CD4-positive, alpha-beta T cell treated with Interferon alpha-2 for 1 hour (primary cell): ENCODE measurements at regions not wholly inside any gene's neighbourhood (a gene's known extent, or its start where the extent isn't known, plus 50 kb on each side); places are given as distances from the start of the nearest gene placed in this dataset.
"Not testable (repeated sequence)": the region's sequence is repeated elsewhere in the genome, so short reads cannot be mapped to it uniquely, and the experiment has no call there.

ENCODE experiments used
- DNase-seq, 2 donors: peaks; one replicate each; pipeline ENCODE4 v3.0.0-alpha.2; 2020 to 2022

GRCh38 chr1:90396917-90397316, 320.2 kb downstream of the BARHL2 start:
- no peak for DNase-seq

DNA sequence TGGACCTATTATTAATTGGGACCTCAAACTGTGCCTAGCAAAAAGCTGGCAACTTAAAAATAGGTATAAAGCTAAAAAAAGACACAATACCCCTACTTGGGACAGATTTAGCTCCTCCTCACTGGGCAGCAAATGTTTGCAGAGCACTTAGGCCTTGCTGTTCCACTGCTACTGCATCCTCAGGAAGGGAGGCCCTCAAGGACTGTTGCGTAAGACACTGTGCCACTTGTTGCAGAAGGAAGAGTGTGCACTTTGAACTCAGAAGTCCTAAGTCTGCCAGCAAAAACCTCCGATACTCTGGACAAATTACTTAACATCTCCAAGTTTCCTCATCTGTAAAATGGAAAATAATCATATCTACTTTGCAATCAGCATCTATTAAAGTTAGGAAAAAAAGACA, 322.9 kb downstream of the BARHL2 start:
- no peak for DNase-seq

- no peak for DNase-seq
These were observed 324.1 kb downstream of the BARHL2 start for GRCh38 chr1:90393025-90393424.

DNA sequence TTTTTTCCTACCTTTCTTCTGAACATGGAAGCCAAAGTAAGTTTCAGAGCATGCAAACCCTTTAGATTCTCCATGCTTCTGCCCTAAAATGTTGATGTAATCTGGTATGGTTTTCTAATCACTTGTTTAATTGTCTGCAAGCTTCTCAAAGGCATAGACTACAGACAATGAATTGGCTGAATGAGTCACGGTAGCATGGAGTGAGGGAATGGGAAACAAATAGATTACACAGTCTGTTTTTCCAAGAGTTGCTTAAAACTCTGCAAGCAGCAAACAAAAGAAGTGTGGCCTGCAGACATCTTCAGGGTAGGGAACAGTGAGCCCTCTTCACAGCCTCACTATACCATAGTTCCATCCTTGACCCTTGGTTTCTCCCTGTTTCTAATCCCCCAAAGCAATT, 326.0 kb downstream of the BARHL2 start:
- DNase-seq, result no peak

- no peak for DNase-seq
These were observed 329.3 kb downstream of the BARHL2 start for GRCh38 chr1:90387805-90388204.

- no peak for DNase-seq
These were observed 330.0 kb downstream of the BARHL2 start for GRCh38 chr1:90386899-90387720.

DNA sequence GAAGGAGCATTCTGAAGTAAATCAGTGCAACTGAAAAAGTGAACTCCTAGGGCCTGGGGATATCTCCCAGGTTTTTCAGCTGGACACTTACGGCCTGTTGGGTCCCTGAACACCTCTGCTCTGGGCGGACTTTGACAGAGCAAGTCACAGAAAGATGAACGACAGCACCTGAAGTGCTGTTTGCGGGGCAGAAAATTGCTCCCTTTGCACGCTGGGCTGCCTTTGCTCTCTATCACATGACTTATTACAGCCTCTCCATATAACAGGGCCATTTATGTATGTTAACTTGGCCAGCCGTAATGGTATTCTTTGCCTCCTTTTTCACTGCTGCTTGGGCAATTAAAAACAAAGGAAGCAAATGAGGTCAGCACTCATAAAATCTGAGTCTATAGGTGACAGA, 332.9 kb downstream of the BARHL2 start:
- no peak for DNase-seq

GRCh38 chr1:90382161-90382560, 334.9 kb downstream of the BARHL2 start:
- DNase-seq, result no peak

DNA sequence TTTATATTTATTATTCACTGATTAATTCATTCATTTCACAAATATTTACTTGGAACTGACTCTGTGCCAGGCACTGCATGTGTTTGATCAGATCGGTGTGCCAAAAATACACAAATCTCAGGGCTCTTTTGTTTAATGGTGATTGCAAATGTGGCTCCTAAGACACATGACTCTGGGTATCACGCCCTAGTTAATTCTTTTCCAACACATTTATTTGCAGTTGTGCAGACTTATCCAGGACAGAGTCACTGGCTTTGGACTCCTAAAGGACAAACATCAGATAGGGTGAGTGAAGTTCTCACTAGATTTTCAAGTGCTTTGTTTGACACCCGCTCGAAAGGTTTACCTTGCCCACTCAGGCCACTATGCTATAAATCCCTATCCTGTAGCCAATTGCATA, 335.5 kb downstream of the BARHL2 start:
- no peak for DNase-seq

- DNase-seq, result no peak
These were observed 345.7 kb downstream of the BARHL2 start for GRCh38 chr1:90371448-90371813.

DNA sequence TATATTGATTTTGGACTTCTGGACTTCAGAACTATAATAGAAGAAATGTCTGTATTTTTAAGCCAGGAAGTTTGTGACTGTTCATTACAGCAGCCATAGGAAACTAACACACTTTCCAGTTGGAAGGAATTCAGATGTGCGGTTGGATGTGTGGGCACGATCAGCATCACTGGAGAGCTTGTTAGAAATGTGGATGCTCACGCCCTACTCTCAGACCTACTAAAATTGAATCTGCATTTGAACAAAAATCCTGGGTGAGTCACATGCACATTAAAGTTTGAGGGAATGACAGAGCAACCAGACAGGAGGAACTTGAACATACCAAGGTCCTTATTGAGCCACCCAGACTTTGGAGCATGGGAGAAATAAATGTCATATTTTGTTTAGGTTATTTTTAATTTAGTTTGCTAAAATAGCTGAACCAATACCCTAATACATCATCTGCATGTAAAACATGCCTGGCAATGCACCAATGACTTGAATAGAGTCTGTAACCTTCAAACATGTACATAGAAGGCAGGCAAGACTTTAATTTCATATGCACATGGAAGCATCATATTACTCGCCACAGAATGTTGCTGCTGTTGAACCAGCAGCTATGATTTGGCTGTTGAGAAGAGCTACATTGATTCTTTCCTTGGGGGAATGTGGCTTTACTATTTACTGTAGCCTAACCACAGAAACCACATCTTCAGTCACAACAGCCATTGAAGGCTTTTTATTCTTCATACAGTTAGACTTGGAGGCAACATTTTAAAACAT, 346.2 kb downstream of the BARHL2 start:
- no peak for DNase-seq

DNA sequence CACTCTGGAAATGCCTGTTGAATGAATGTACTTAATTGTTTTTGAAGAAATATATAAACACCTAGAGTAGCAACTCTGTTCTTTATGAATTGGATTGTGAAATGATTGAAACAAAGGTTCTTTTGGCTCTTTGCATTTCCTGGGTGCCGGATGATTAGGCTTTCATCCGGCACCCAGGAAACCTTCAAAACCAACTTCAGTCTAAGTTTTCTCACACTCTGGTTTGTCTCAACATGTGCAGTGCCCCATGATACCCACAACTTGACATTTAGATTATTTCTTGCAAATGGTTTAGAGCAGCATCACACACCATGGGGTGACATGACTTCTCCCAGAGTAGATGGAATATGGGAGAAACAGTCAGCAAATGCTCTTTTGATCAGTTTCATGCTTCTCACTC, 354.9 kb downstream of the BARHL2 start:
- no peak for DNase-seq

- DNase-seq, result no peak
These were observed 356.1 kb downstream of the BARHL2 start for GRCh38 chr1:90361026-90361425.

- DNase-seq, result no peak
These were observed 357.1 kb downstream of the BARHL2 start for GRCh38 chr1:90359994-90360393.

- DNase-seq, result no peak
These were observed 358.7 kb downstream of the BARHL2 start for GRCh38 chr1:90358448-90358847.

DNA sequence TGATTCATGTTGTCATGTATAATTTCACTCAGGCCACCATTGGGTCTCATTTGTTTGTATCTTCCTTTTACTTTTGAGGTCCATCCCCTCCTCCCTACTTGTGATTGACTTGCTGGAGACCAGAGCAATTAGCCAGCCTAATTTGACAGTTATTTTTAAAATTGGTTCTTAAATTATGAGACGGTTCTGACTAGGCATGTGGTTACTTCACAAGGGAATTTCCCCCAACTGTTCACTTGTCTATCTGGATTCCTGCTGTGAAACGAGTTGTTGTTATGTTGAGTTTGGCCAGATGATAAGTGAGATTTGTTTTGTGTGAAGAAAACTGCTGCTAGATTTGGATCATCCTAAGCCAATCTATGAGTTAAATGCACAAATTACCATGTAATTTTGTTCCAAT, 359.1 kb downstream of the BARHL2 start:
- no peak for DNase-seq

DNA sequence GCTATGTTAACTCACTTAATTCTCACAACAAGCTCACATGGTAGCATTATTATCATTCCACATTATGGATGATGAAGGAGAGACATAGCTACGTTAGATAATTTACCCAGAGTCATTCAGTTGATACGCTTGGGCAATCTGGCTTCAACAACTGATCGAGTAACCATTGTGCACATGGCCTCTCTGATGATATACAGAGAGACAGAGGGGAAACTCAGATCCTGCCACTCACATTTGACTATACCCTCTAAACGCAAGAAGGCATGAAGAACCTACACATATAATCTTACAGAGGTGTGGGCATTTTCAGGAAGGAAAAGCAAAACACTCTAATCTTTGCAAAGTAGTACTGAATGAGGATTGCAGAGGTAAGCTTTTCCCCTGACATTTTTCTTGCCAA, 360.1 kb downstream of the BARHL2 start:
- no peak for DNase-seq

GRCh38 chr1:90356101-90356500, 361.0 kb downstream of the BARHL2 start:
- DNase-seq, result no peak

DNA sequence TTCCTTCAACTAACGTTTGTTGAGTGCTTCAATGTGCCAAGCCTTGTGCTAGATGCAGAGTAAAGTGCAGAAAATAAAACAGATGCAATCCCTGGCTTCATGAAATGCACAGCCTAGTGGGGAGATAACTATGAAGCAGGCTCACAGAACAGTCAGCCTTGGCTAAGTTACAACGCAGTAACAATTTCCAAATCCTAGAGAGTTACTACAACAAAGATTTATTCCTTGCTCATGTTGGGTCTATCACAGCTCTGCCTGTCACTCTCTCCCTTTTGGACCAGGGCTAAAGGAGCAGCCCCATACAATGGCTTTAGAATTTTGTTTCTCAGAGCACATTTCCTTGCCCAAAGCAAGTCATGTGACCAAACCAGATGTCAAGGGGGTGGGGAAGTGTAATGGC, 359.8 kb downstream of the ZNF326 start:
- no peak for DNase-seq

- no peak for DNase-seq
These were observed 356.1 kb downstream of the ZNF326 start for GRCh38 chr1:90351019-90351418.

DNA sequence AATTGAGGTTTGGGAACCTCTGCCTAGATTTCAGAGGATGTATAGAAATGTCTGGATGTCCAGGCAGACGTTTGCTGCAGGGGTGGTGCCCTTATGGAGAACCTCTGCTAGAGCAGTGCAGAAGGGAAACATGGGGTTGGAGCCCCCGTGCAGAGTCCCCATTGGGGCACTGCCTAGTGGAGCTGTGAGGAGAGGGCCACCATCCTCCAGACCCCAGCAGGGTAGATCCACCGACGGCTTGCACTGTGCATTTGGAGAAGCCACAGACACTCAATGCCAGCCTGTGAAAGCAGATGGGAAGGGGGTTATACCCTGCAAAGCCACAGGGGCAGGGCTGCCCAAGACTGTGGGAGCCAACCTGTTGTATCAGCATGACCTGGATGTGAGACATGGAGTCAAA, 354.6 kb downstream of the ZNF326 start:
- DNase-seq, result no peak

DNA sequence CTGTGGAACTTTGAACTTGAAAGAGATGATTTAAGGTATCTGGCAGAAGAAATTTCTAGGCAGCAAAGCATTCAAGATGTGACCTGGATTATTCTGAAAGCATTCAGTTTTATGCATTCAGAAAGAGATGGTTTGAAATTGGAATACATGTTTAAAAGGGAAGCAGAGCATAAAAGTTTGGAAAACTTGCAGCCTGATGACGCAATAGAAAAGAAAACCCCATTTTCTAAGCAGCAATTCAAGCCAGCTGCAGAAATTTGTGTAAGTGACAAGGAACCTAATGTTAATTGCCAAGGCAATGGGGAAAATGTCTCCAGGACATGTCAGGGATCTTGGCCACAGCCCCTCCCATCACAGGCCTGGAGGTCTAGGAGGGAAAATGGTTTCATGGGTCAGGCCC, 354.0 kb downstream of the ZNF326 start:
- no peak for DNase-seq

GRCh38 chr1:90348459-90348858, 353.5 kb downstream of the ZNF326 start:
- DNase-seq, result not testable (repeated sequence)

DNA sequence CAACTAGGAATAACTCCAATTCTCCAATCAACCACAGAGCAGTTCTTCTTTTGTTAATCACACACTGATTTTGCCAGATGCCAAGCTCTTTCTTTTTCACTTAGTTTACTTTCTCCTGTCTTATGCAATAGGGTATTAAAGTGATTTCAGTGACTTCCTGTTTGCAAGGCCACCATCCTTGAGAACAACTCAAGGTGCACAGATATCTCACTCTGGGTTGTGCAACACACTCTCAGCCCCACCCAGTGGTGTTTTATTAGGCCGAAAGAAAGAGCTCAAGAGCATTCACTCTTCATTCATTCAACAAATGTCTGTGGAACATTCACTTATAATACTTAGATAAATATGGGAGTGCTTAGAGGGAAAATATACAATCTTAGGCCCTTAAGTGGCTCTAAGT, 352.5 kb downstream of the ZNF326 start:
- DNase-seq, result no peak

GRCh38 chr1:90346757-90347156, 351.8 kb downstream of the ZNF326 start:
- no peak for DNase-seq
